ENCODE measurements at regions not wholly inside any gene's neighbourhood (a gene's known extent, or its start where the extent isn't known, plus 50 kb on each side); places are given as distances from the start of the nearest gene placed in this dataset.

DNA sequence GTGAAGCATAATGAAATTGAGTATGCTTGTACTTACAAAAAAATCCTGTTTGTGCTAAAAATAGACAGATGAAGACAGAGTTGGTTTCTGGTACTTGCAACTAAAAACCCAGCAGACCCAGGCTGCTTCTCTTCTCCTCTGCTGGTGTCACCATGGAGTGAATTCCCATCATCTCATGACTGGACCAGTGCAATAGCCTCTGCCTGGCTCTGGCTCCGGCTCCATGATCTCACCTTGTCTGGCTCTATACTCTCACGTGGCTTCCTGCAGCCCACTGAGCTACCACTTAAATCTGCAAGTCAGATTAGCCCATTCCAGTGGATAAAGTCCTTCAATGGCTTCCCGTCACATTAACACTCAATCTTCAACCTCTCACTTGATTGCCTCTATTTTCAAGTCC is 129.2 kb upstream of the CADPS start:
- TF ChIP-seq POLR2A (IDR thresholded peaks at IDR 0.05; ENCODE audit: low read depth, low read length): no peak
- TF ChIP-seq POLR2AphosphoS5 (IDR thresholded peaks at IDR 0.05; ENCODE audit: low read depth, low read length): no peak
- no peak for TF ChIP-seq TAF1 (IDR thresholded peaks at IDR 0.05; ENCODE audit: borderline replicate concordance, low read depth, low read length)

Data from GM12892 (cell line).